ENCODE measurements at regions not wholly inside any gene's neighbourhood (a gene's known extent, or its start where the extent isn't known, plus 50 kb on each side); places are given as distances from the start of the nearest gene placed in this dataset.

DNA sequence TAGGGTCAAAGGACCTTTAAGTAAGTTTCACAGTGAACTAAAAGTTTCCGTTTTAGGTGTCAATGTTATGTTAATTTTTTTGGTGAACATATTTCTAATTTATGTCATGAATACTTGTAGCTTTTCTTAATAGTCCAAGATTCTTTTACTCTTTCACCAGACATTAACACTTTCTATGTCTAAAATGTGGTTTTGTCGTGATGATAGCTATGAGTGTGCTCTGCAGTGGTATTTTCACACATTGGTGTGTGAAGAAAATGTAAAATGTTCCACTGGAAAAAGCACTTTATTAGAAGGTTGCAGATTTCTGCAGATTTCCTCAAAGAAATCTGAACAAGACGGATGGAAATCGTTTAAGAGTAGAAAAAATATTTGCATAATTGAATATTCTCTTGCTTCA lies 561.0 kb upstream of the ANKRD30A start:
- Mint-ChIP-seq H3K27ac (no peak overlapping the region), H3K9me3 (peaks cover 0 to 8% (median 2%) of the 10 kb centered on the region in 7 donors), H3K4me3 (no peak overlapping the region), H3K36me3 (no peaks in the 10 kb centered on the region), H3K4me1 (no peaks in the 10 kb centered on the region), H3K27me3 (ENCODE audit: low read depth in 3 of 3) (peaks cover 0 to 2% (median 0%) of the 10 kb centered on the region in 3 donors)
- Histone ChIP-seq H3K4me2 (replicated peaks; ENCODE audit: extremely low read depth, low read length, poor library complexity, severe bottlenecking) (no peak overlapping the region), H3K4me3 (replicated peaks in 1 of 3; ENCODE audit: low read depth in 2 of 3, low read length in 3 of 3) (no peak overlapping the region), H2AFZ (ENCODE audit: insufficient read depth, low read depth, low read length, poor library complexity, severe bottlenecking) (no peak overlapping the region), H3K9ac (ENCODE audit: insufficient read depth, low read length, poor library complexity, severe bottlenecking) (no peak overlapping the region), H3K4me1 (ENCODE audit: control insufficient read depth in 1 of 2, insufficient read depth in 2 of 2, low read length in 2 of 2) (no peaks in the 10 kb centered on the region), H3K36me3 (replicated peaks in 1 of 2; ENCODE audit: control insufficient read depth in 1 of 2, insufficient read depth in 2 of 2, low read length in 2 of 2) (no peaks in the 10 kb centered on the region), H3K9me3 (replicated peaks in 1 of 2; ENCODE audit: control insufficient read depth in 1 of 2, insufficient read depth in 1 of 2, low read length in 2 of 2) (peaks cover 0 to 10% of the 10 kb centered on the region in 2 donors), H3K27ac (ENCODE audit: low read depth in 1 of 2, low read length in 2 of 2) (no peak overlapping the region), H3K27me3 (ENCODE audit: control insufficient read depth in 2 of 2, insufficient read depth in 2 of 2, low read length in 2 of 2) (no peaks in the 10 kb centered on the region), H4K20me1 (ENCODE audit: insufficient read depth, low read length) (no peaks in the 10 kb centered on the region), H3K79me2 (ENCODE audit: insufficient read depth, low read length) (no peaks in the 10 kb centered on the region)
- intact Hi-C loops (cut with micrococcal nuclease): no loop called here
- no peak for DNase-seq
- WGBS (ENCODE audit: insufficient coverage): no CpG with 5 or more reads among the region's 4 CpGs
- TF ChIP-seq, protein P1, sequence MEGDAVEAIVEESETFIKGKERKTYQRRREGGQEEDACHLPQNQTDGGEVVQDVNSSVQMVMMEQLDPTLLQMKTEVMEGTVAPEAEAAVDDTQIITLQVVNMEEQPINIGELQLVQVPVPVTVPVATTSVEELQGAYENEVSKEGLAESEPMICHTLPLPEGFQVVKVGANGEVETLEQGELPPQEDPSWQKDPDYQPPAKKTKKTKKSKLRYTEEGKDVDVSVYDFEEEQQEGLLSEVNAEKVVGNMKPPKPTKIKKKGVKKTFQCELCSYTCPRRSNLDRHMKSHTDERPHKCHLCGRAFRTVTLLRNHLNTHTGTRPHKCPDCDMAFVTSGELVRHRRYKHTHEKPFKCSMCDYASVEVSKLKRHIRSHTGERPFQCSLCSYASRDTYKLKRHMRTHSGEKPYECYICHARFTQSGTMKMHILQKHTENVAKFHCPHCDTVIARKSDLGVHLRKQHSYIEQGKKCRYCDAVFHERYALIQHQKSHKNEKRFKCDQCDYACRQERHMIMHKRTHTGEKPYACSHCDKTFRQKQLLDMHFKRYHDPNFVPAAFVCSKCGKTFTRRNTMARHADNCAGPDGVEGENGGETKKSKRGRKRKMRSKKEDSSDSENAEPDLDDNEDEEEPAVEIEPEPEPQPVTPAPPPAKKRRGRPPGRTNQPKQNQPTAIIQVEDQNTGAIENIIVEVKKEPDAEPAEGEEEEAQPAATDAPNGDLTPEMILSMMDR (IDR thresholded peaks at IDR 0.05): no peak

DNA sequence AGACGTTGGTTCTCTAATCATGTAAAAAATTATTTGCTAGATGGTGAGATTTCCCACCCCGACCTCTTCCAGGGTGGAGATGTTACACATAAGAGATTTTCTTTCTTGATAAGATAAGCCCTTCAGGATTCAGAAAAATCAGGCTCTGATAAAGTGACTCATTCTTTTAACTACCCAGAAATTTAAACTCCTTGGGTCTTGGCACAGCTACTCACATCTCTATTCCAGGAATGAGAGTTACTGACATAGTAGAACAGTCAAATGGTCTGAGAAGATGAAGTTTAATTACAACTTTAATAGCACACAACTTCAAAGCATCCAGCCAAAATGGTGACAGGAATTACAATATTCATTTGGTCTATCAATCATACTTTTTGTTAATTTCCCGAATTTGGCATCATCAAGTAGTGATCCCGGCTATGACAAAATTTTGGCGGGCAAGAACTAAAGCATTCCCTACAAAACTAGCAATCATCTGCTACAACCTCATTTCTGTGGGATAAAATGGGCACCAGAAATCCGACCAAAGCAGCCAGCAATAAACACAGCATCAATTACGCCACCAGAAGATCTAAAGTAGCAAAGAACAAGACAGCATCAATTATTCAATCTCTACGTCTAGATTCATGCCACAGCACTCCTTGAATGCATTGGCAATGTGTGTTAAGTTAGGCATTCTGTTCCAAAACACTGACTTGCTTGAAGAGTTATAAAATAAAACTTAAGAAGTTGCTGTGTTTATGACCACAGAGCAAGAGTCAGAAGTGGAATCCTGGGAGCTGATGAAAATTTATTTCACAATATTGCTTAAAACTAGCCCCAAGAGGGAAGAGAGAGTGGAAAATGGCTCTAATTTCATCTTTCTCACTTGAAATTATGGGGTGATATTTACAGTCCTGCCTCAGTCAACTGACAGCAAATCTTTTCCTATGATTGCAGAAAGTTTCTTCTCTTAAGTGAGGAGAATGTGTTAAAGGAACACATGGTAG lies 565.7 kb upstream of the ANKRD30A start:
- Mint-ChIP-seq H3K36me3 (no peaks in the 10 kb centered on the region), H3K27me3 (ENCODE audit: low read depth in 3 of 3) (peaks cover 0 to 2% (median 0%) of the 10 kb centered on the region in 3 donors), H3K9me3 (peaks cover 0 to 3% (median 1%) of the 10 kb centered on the region in 7 donors), H3K4me3 (no peak overlapping the region), H3K4me1 (no peaks in the 10 kb centered on the region), H3K27ac (no peak overlapping the region)
- no peaks in the 10 kb centered on the region for H3K36me3 ChIP-seq (replicated peaks in 1 of 2; ENCODE audit: control insufficient read depth in 1 of 2, insufficient read depth in 2 of 2, low read length in 2 of 2)
- H4K20me1 ChIP-seq (ENCODE audit: insufficient read depth, low read length): no peaks in the 10 kb centered on the region
- WGBS (ENCODE audit: insufficient coverage): 56% methylated on average over 3 of the region's 8 CpGs
- DNase-seq: no peak
- no peaks in the 10 kb centered on the region for H3K4me1 ChIP-seq (ENCODE audit: control insufficient read depth in 1 of 2, insufficient read depth in 2 of 2, low read length in 2 of 2)
- no peak overlapping the region for H3K4me2 ChIP-seq (replicated peaks; ENCODE audit: extremely low read depth, low read length, poor library complexity, severe bottlenecking)
- no peak overlapping the region for H3K4me3 ChIP-seq (replicated peaks in 1 of 3; ENCODE audit: low read depth in 2 of 3, low read length in 3 of 3)
- H3K9me3 ChIP-seq (replicated peaks in 1 of 2; ENCODE audit: control insufficient read depth in 1 of 2, insufficient read depth in 1 of 2, low read length in 2 of 2): peaks cover 0 to under 1% of the 10 kb centered on the region in 2 donors
- H3K27ac ChIP-seq (ENCODE audit: low read depth in 1 of 2, low read length in 2 of 2): no peak overlapping the region
- H3K9ac ChIP-seq (ENCODE audit: insufficient read depth, low read length, poor library complexity, severe bottlenecking): no peak overlapping the region
- no peaks in the 10 kb centered on the region for H3K79me2 ChIP-seq (ENCODE audit: insufficient read depth, low read length)
- intact Hi-C loops (cut with micrococcal nuclease): no loop called here
- TF ChIP-seq, protein P1 (IDR thresholded peaks at IDR 0.05): no peak
- no peak overlapping the region for H2AFZ ChIP-seq (ENCODE audit: insufficient read depth, low read depth, low read length, poor library complexity, severe bottlenecking)
- no peaks in the 10 kb centered on the region for H3K27me3 ChIP-seq (ENCODE audit: control insufficient read depth in 2 of 2, insufficient read depth in 2 of 2, low read length in 2 of 2)
